Caco-2 (cell line): ENCODE measurements at regions not wholly inside any gene's neighbourhood (a gene's known extent, or its start where the extent isn't known, plus 50 kb on each side); places are given as distances from the start of the nearest gene placed in this dataset.

Source experiments
- BruUV-seq: library from RNA; stranded (reverse); fragments of 400-500 nt; replicated peaks from 2 replicates; lab custom pipeline; 2021; lab: Mats Ljungman, UMichigan
- CTCF ChIA-PET: fragments of 300-600 bp; sonication (Branson Sonifier 250); formaldehyde crosslinking; loops from one replicate; lab custom pipeline; 2022; ENCODE audit warnings: antibody characterized with exemption; lab: Charles Lee
- POLR2A ChIA-PET: fragments of 300-600 bp; sonication (Branson Sonifier 250); formaldehyde crosslinking; loops from one replicate; lab custom pipeline; 2022; ENCODE audit warnings: antibody characterized with exemption; lab: Charles Lee
- DNase-seq, 2 experiments: peaks; one replicate each; pipeline versions ENCODE4 v3.0.0 to v3.0.0-alpha.2; 2020 to 2022
- H3K27me3 ChIP-seq: replicated peaks from 2 replicates; pipeline ENCODE4 v1.6.0; 2011; ENCODE audit warnings: low read length; ENCODE audit not compliant: control insufficient read depth, insufficient read depth
- H3K36me3 ChIP-seq: 2 replicates; pipeline ENCODE4 v1.5.1; 2011; ENCODE audit warnings: low read length; ENCODE audit not compliant: control insufficient read depth, insufficient read depth
- H3K4me1 ChIP-seq: fragments of 250-450 bp; sonication (Bioruptor Pico); 2 replicates; pipeline ENCODE4 v1.5.1; 2020; ENCODE audit warnings: mild to moderate bottlenecking
- H3K4me3 ChIP-seq: 2 replicates; pipeline ENCODE4 v1.5.1; 2011; ENCODE audit warnings: low read depth, mild to moderate bottlenecking, control low read depth, low read length
- H3K9me3 ChIP-seq: fragments of 250-450 bp; sonication (Bioruptor Pico); 2 replicates; pipeline ENCODE4 v1.5.1; 2020; ENCODE audit warnings: mild to moderate bottlenecking, moderate library complexity
- H3K27ac Mint-ChIP-seq: one replicate; pipeline ENCODE4 v1.8.0; 2022; ENCODE audit warnings: mixed read lengths; ENCODE audit not compliant: unreplicated experiment
- H3K27me3 Mint-ChIP-seq: one replicate; pipeline ENCODE4 v1.8.0; 2022; ENCODE audit warnings: mixed read lengths; ENCODE audit not compliant: insufficient read depth, unreplicated experiment
- H3K36me3 Mint-ChIP-seq: one replicate; pipeline ENCODE4 v1.8.0; 2022; ENCODE audit warnings: mild to moderate bottlenecking, mixed read lengths; ENCODE audit not compliant: insufficient read depth, unreplicated experiment
- H3K4me1 Mint-ChIP-seq: one replicate; pipeline ENCODE4 v1.8.0; 2022; ENCODE audit warnings: low read depth, mixed read lengths; ENCODE audit not compliant: unreplicated experiment
- H3K4me3 Mint-ChIP-seq: one replicate; pipeline ENCODE4 v1.8.0; 2022; ENCODE audit warnings: mild to moderate bottlenecking, moderate library complexity, mixed read lengths; ENCODE audit not compliant: unreplicated experiment
- H3K9me3 Mint-ChIP-seq: one replicate; pipeline ENCODE4 v1.8.0; 2022; ENCODE audit warnings: mixed read lengths; ENCODE audit not compliant: unreplicated experiment
- CTCF ChIP-seq, 2 experiments: fragments of 200-600 bp in 1 of 2; IDR thresholded peaks; 1 replicate in 1 of 2; 2 replicates in 1 of 2; pipeline versions ENCODE4 v1.5.1 to v1.8.0; 2011 to 2022; ENCODE audit warnings: antibody characterized with exemption in 1 of 2, control low read depth in 1 of 2, inconsistent platforms in 1 of 2, low read depth in 1 of 2, low read length in 1 of 2, mild to moderate bottlenecking in 1 of 2, moderate library complexity in 1 of 2; ENCODE audit not compliant: insufficient read depth in 1 of 2, severe bottlenecking in 1 of 2, unreplicated experiment in 1 of 2
- intact Hi-C: fragments of 100-400 bp; cut with micrococcal nuclease; formaldehyde crosslinking; loops from one replicate; pipeline ENCODE4 v1.10.0; 2022; ENCODE audit not compliant: unreplicated experiment

GRCh38 chr6:121917834-121918559, 481.5 kb upstream of the HSF2 start:
- Histone ChIP-seq H3K4me1 (no peaks in the 10 kb centered on the region), H3K27me3 (no peaks in the 10 kb centered on the region), H3K9me3 (no peaks in the 10 kb centered on the region), H3K36me3 (no peaks in the 10 kb centered on the region), H3K4me3 (no peak overlapping the region)
- BruUV-seq, result no TSS peak
- intact Hi-C loops, result no loop called here
- CTCF ChIA-PET, result no interaction called here
- Mint-ChIP-seq H3K27me3 (no peaks in the 10 kb centered on the region), H3K4me3 (no peak overlapping the region), H3K27ac (no peak overlapping the region), H3K36me3 (no peaks in the 10 kb centered on the region), H3K4me1 (no peaks in the 10 kb centered on the region), H3K9me3 (no peaks in the 10 kb centered on the region)
- TF ChIP-seq CTCF (IDR thresholded peaks at IDR 0.05; ENCODE audit: insufficient read depth in 1 of 2, low read depth in 1 of 2, low read length in 1 of 2, severe bottlenecking in 1 of 2, unreplicated experiment in 1 of 2), result no peak
- DNase-seq, result no peak
- POLR2A ChIA-PET, result no interaction called here

GRCh38 chr6:121920616-121921015, 478.8 kb upstream of the HSF2 start:
- no peak overlapping the region for H3K4me3 Mint-ChIP-seq
- H3K36me3 ChIP-seq, result no peaks in the 10 kb centered on the region

GRCh38 chr6:121925024-121925423, 474.4 kb upstream of the HSF2 start:
- intact Hi-C loops, result no loop called here
- Mint-ChIP-seq H3K9me3 (no peaks in the 10 kb centered on the region), H3K36me3 (no peaks in the 10 kb centered on the region), H3K27me3 (no peaks in the 10 kb centered on the region), H3K27ac (no peak overlapping the region), H3K4me1 (no peaks in the 10 kb centered on the region), H3K4me3 (no peak overlapping the region)
- TF ChIP-seq CTCF (IDR thresholded peaks at IDR 0.05; ENCODE audit: insufficient read depth in 1 of 2, low read depth in 1 of 2, low read length in 1 of 2, severe bottlenecking in 1 of 2, unreplicated experiment in 1 of 2), result no peak
- Histone ChIP-seq H3K4me3 (no peak overlapping the region), H3K36me3 (no peaks in the 10 kb centered on the region), H3K9me3 (no peaks in the 10 kb centered on the region), H3K27me3 (no peaks in the 10 kb centered on the region), H3K4me1 (no peaks in the 10 kb centered on the region)
- ChIA-PET POLR2A (no interaction called here), CTCF (no interaction called here)
- DNase-seq, result no peak
- no TSS peak for BruUV-seq

More at GRCh38 chr6:121920616-121921015, 478.8 kb upstream of the HSF2 start:
- Mint-ChIP-seq H3K27me3 (no peaks in the 10 kb centered on the region), H3K27ac (no peak overlapping the region), H3K9me3 (no peaks in the 10 kb centered on the region), H3K4me1 (no peaks in the 10 kb centered on the region), H3K36me3 (no peaks in the 10 kb centered on the region)
- Histone ChIP-seq H3K9me3 (no peaks in the 10 kb centered on the region), H3K4me1 (no peaks in the 10 kb centered on the region), H3K27me3 (no peaks in the 10 kb centered on the region), H3K4me3 (no peak overlapping the region)
- intact Hi-C loops, result no loop called here
- POLR2A ChIA-PET, result no interaction called here
- CTCF ChIA-PET, result no interaction called here
- no peak for TF ChIP-seq CTCF (IDR thresholded peaks at IDR 0.05; ENCODE audit: insufficient read depth in 1 of 2, low read depth in 1 of 2, low read length in 1 of 2, severe bottlenecking in 1 of 2, unreplicated experiment in 1 of 2)
- no peak for DNase-seq
- BruUV-seq, result no TSS peak
